HG02610 (cell line): ENCODE measurements at regions not wholly inside any gene's neighbourhood (a gene's known extent, or its start where the extent isn't known, plus 50 kb on each side); places are given as distances from the start of the nearest gene placed in this dataset.

Experiments used
- ATAC-seq: cut with Tn5 transposase; IDR thresholded peaks from one replicate; pipeline ENCODE4 v1.9.1; 2021; ENCODE audit warnings: mild to moderate bottlenecking, moderate library complexity; ENCODE audit not compliant: unreplicated experiment

- ATAC-seq, result no peak
These were observed 78.4 kb upstream of the NKD1 start for GRCh38 chr16:50469744-50470321.

- ATAC-seq, result no peak
These were observed 79.0 kb upstream of the NKD1 start for GRCh38 chr16:50469121-50469743.

GRCh38 chr16:50468749-50469078 is 79.5 kb upstream of the NKD1 start:
- no peak for ATAC-seq

GRCh38 chr16:50467943-50468748 is 80.0 kb upstream of the NKD1 start:
- no peak for ATAC-seq

- no peak for ATAC-seq
These were observed 80.6 kb upstream of the NKD1 start for GRCh38 chr16:50467559-50467942.

- no peak for ATAC-seq
These were observed 82.0 kb upstream of the NKD1 start for GRCh38 chr16:50466170-50466569.

DNA sequence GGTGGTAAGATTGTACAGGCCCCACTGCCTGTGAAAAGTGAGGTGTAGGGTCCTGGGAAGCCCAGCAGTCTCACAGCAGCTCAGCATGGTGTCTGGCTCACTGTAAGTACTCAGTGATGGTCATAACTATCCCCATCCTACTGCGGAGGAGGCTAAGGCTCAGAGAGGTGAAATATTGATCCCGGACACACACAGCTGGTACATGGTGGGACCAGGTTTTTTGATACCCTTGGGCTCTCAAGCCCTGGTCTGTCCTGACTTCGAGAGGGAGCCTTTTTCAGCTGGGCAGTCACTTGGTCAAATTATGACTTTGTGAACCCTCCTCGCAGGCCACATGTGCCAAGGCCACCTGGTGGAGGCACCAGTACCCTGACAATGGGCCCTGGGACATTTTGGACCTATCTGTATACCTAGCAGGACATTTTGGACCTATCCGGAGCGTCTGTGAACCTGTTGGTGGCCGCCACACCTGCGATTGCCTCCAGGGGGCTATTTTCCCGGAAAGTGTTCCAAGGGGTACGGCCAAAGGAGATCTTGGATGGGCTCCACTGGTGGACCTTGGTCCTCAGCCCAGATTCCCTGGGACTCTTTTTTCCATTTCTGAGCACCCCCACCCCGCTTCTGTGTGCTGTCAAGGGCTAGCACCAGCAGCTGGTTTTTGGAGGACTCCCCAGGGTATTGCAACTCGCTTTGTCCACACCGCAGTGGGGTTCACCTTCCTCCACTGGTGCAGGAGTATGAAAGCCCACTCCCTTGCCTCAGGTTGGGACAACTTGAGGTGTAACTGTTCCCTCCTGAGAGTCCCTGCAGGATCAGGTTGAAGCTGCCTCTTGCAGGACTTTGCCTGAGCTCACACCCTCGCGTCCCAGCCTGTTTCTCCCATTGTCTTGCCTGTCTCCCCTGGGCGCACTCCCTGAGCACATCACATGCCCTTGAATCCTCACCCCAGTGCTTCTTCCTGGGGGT is 83.6 kb upstream of the NKD1 start:
- ATAC-seq, result no peak

DNA sequence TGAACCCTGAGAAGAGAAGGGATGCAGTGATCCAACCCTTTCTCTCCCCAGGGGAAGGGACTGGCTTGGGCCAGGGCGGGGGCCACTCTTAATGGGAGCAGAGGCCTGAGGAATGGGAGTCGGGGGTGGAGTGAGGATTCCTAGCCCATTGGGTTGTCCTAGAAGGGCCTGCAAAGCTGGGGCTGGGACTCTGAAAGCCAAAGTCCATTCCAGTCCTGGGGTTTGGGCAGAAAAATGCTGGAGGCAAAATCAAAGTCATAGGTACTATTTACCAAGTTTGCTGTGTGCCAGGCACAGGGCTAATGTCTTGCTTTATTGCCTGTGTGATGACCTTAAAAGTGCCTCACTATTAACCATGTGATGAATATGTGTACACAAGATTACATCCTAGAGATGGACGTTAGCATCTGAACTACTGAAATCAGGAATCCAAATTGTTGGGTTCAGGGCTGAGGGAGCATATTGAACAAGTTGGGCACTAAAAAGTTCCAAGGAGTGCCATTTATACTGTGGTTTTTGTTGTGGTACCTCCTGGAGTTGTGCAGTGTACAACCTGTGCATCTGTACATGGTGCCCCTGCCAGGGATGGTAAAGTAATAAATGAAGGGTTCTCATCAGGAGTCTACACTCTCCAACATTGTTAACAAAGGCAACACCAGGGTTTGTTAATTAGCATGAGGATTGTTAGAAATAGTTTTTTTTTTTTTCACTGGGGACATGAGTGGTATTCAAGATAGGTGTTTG is 84.4 kb upstream of the NKD1 start:
- no peak for ATAC-seq

DNA sequence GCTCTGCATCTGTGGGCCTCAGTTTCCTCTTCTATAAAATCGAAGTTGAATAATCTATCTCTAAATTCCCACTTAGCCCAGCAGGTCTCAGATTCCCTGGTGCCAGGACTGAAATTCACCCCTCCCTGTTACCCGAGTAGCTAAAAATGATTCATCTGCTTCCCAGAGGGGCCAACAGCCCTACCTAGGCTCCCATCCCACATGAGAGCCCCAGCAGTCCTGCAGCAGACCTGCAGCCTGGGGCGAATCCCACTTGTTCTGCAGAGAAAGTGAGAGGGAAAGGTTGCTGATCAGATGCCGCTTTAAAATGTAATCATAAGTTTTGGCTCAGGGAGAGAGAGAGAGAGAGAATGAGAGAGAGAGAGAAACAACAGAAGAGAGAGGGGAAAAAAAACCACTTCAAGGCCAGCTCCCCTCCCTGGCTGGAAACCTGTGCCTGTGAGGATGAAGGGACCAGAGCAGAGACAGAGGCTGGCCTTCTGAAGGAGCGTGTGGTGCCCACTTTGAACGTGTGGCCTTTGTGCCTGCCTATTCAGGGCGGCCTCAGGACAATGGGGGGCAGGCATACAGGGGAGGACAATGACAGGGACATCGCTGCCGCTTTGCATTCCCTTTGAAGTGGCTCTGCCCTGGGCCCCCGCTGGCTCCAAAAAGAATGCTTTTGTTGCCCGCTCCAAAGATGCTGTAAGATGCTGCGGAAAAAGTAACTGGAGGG is 85.2 kb upstream of the NKD1 start:
- no peak for ATAC-seq

DNA sequence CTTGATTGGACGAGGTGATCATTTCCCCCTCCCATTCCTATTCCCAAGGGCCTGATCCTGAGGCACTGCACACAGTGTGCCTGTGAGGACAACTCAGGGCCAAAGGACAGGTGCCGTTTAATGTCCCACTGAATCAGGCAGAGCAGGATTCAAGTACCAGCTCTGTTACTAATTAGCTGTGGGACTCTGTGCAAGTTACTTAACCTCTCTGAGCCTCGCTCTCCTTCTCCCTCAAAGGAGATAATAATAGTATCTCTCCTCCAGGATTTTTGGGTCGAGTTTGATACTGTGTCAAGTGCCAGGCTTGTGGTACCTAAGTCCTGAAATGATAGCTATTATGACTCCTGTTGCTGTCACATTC is 86.8 kb upstream of the NKD1 start:
- no peak for ATAC-seq

DNA sequence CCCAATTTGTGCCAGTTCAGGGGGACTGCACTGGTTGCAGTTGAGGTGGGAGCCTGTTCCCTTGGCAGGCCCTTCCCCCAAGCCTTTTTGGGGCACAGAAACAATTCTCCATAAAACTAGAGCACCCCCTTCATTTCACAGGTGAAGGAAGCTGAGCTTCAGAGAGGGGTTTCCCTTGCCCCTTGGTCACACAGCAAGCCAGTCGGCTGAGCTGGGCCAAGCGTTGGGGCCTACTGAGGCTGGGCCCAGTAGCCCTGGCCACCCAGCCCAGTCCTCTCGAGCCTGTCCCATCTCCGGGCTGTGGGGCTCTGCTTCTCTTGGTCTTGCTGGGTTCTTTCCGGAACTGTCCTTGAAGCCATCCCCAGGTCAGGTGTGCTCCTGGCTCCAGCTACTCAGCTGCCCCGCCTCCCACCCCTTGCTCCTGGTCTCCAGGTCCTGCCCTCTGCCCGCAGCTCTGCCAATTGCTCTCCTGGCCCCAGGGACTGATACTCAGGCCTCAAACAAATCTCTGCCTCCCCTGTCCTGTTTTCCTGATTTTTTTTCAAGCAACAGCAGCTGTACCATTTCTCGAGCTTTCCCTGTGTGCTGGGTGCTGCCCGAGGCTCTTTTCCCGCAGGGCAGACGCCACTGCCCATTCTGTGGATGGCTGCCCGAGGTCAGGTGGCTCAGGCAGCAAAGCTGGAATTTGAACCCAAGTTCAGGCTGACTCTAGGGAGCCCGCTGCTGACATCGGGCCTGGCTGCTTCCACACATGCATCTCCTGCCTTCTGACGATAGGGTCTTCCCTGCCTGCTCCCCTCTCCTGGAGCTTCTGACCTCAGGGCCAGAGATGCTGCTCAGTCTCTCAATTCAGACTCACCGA is 87.4 kb upstream of the NKD1 start:
- no peak for ATAC-seq

- ATAC-seq, result no peak
These were observed 88.6 kb upstream of the NKD1 start for GRCh38 chr16:50459496-50460080.

DNA sequence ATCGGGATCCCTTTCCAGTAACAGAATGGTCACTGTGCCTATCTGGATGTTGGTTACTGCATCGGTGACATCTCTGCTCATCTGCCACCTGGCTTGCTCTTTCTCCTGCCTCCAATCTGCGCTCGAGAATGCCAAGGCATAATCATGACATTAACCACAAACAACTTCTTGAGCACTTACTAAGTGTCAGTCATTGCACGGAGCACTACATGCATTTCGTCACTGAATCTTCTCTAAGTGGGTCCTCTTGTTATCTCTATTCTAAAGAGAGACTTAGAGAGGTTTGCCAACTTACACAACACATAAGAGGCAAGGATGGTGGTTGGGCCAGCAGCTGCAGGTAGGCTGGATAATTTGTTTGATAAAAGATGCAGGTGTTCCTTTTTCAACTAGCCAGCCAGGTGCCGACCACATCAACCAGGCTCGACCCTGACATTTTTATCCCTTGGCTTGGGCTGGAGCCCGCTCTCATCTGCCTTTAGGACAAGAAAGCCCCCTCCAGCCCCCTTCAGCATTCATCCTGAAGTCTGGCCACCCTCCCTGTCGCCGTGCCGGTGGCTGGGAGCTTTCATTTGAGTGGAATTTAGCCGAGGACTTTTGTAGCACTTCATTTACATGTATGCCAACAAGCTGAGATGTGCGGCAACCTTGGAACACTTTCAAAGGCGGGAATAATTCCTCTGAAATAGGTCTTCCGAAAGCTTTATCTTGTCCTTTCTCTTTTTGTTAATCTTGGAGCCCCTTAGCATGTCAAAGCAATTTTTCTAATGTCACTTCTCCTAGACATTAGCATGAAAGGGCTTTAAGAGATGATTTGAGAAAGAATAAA is 89.3 kb upstream of the NKD1 start:
- no peak for ATAC-seq

GRCh38 chr16:50457979-50458491 is 89.2 kb upstream of the BRD7 start:
- ATAC-seq, result no peak

DNA sequence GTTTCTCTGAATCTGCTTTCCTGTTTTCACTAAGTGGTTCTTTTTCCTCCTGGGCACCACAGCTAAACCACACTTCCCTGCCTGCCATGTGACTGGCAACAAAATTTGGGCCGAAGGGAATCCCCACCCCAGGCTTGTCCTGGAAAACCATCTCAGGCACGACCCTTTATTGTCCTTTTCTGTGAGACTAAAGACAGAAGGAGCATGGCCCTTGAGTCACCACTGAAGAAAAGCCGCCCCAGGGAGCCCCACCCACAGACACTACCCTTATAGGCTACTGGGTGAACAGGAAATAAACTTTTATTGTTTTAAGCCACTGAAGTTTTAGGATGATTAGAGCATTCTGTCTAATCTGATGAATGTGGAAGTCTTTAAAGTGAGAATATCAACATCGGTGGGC is 88.6 kb upstream of the BRD7 start:
- no peak for ATAC-seq

GRCh38 chr16:50455288-50455845 is 86.6 kb upstream of the BRD7 start:
- ATAC-seq, result no peak

- no peak for ATAC-seq
These were observed 84.7 kb upstream of the BRD7 start for GRCh38 chr16:50453446-50453845.
